ENCODE measurements at regions not wholly inside any gene's neighbourhood (a gene's known extent, or its start where the extent isn't known, plus 50 kb on each side); places are given as distances from the start of the nearest gene placed in this dataset.

GRCh38 chr6:12569646-12570045 lies 146.9 kb upstream of the PHACTR1 start:
- no peaks in the 10 kb centered on the region for H3K27me3 ChIP-seq (ENCODE audit: insufficient read depth, low read length)
- DNase-seq (ENCODE audit: low read depth) = no peak
- no peaks in the 10 kb centered on the region for H3K79me2 ChIP-seq (ENCODE audit: insufficient read depth, low read length)
- no peak overlapping the region for H3K27ac ChIP-seq (ENCODE audit: low read depth, low read length)
- peaks cover 14% of the 10 kb centered on the region for H3K4me1 ChIP-seq (ENCODE audit: insufficient read depth, low read length)
- no peak overlapping the region for H2AFZ ChIP-seq (ENCODE audit: low read depth, low read length)
- no peak for FAIRE-seq
- no peaks in the 10 kb centered on the region for H3K9me3 Mint-ChIP-seq (ENCODE audit: unreplicated experiment)
- peaks cover 18% of the 10 kb centered on the region for H3K4me1 Mint-ChIP-seq (ENCODE audit: low read depth, unreplicated experiment)
- no peak overlapping the region for H3K4me2 ChIP-seq (ENCODE audit: low read length)
- H3K4me3 Mint-ChIP-seq (ENCODE audit: unreplicated experiment) = no peak overlapping the region
- no peaks in the 10 kb centered on the region for H3K27me3 Mint-ChIP-seq (ENCODE audit: low read depth, unreplicated experiment)
- H4K20me1 ChIP-seq (ENCODE audit: insufficient read depth, low read length) = no peaks in the 10 kb centered on the region
- no peak overlapping the region for H3K9ac ChIP-seq (ENCODE audit: low read length)
- H3K4me3 ChIP-seq (ENCODE audit: insufficient read depth, low read depth, low read length) = no peak overlapping the region
- no peaks in the 10 kb centered on the region for H3K36me3 ChIP-seq (ENCODE audit: insufficient read depth, low read length)
- TF ChIP-seq CTCF (IDR thresholded peaks at IDR 0.05; ENCODE audit: insufficient read depth, low read depth, low read length) = no peak
- TF ChIP-seq EZH2 (IDR thresholded peaks at IDR 0.05; ENCODE audit: insufficient read depth, low read length) = no peak
- H3K27ac Mint-ChIP-seq (ENCODE audit: unreplicated experiment) = no peak overlapping the region
- no peaks in the 10 kb centered on the region for H3K9me3 ChIP-seq (ENCODE audit: insufficient read depth, low read depth, low read length)
- H3K36me3 Mint-ChIP-seq (ENCODE audit: low read depth, unreplicated experiment) = no peaks in the 10 kb centered on the region

- Histone ChIP-seq H3K9ac (ENCODE audit: low read length) (no peak overlapping the region), H3K9me3 (ENCODE audit: insufficient read depth, low read depth, low read length) (no peaks in the 10 kb centered on the region), H4K20me1 (ENCODE audit: insufficient read depth, low read length) (no peaks in the 10 kb centered on the region), H3K4me1 (ENCODE audit: insufficient read depth, low read length) (peaks cover 14% of the 10 kb centered on the region), H3K4me3 (ENCODE audit: insufficient read depth, low read depth, low read length) (no peak overlapping the region), H3K36me3 (ENCODE audit: insufficient read depth, low read length) (no peaks in the 10 kb centered on the region), H3K27me3 (ENCODE audit: insufficient read depth, low read length) (no peaks in the 10 kb centered on the region), H3K79me2 (ENCODE audit: insufficient read depth, low read length) (no peaks in the 10 kb centered on the region), H2AFZ (ENCODE audit: low read depth, low read length) (no peak overlapping the region), H3K27ac (ENCODE audit: low read depth, low read length) (no peak overlapping the region), H3K4me2 (ENCODE audit: low read length) (no peak overlapping the region)
- Mint-ChIP-seq H3K27me3 (ENCODE audit: low read depth, unreplicated experiment) (no peaks in the 10 kb centered on the region), H3K9me3 (ENCODE audit: unreplicated experiment) (no peaks in the 10 kb centered on the region), H3K36me3 (ENCODE audit: low read depth, unreplicated experiment) (no peaks in the 10 kb centered on the region), H3K4me3 (ENCODE audit: unreplicated experiment) (no peak overlapping the region), H3K4me1 (ENCODE audit: low read depth, unreplicated experiment) (peaks cover 21% of the 10 kb centered on the region), H3K27ac (ENCODE audit: unreplicated experiment) (no peak overlapping the region)
- TF ChIP-seq CTCF (IDR thresholded peaks at IDR 0.05; ENCODE audit: insufficient read depth, low read depth, low read length) = no peak
- no peak for TF ChIP-seq EZH2 (IDR thresholded peaks at IDR 0.05; ENCODE audit: insufficient read depth, low read length)
- peak; percentile 58 for DNase-seq (ENCODE audit: low read depth)
- peak; percentile 29 for FAIRE-seq
Measured at GRCh38 chr6:12570461-12571030, 146.0 kb upstream of the PHACTR1 start.

Measured in astrocyte (in vitro differentiated cells and primary cell).